ENCODE measurements at regions not wholly inside any gene's neighbourhood (a gene's known extent, or its start where the extent isn't known, plus 50 kb on each side); places are given as distances from the start of the nearest gene placed in this dataset.

DNA sequence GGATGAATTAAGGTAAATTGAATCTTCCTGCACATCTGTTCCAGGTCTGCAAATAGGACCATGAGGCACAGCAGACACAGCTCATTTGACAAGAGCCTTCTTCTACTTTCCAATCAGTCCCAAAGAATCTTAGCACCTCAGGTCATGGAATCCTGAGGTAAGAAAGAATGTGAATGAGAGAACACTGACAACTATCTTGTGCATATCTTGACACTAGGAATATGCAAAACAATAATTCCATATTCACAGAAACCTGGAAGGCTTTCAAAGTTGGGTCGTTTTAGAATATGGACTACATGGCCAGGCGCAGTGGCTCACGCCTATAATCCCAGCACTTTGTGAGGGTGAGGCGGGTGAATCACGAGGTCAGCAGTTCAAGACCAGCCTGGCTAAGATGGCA lies 1009.4 kb upstream of the GOT2 start:
- H3K27ac ChIP-seq (ENCODE audit: extremely low read depth, low read depth, low read length): no peak overlapping the region
- WGBS (ENCODE audit: insufficient coverage, low coverage, missing lambda C conversion rate): 0% methylated on average over 5 of the region's 5 CpGs
- no peaks in the 10 kb centered on the region for H3K27me3 ChIP-seq (ENCODE audit: control insufficient read depth in 2 of 2, insufficient read depth in 2 of 2, low read length in 2 of 2)
- no peaks in the 10 kb centered on the region for H3K9me1 ChIP-seq (ENCODE audit: control insufficient read depth, insufficient read depth, low read length)
- no peak overlapping the region for H3K4me3 ChIP-seq
- no peak overlapping the region for H3K4me2 ChIP-seq (ENCODE audit: insufficient read depth, low read length)
- H3K36me3 ChIP-seq (ENCODE audit: control insufficient read depth, insufficient read depth, low read length): no peaks in the 10 kb centered on the region
- DNase-seq (ENCODE audit: extremely low read depth in 1 of 4, low spot score in 3 of 4) (no peak), ATAC-seq (no peak), FAIRE-seq (no peak)
- H4K20me1 ChIP-seq (replicated peaks; ENCODE audit: control insufficient read depth, insufficient read depth, low read length): no peaks in the 10 kb centered on the region
- no peaks in the 10 kb centered on the region for H3K9me3 ChIP-seq (replicated peaks; ENCODE audit: control insufficient read depth, insufficient read depth, low read depth, low read length)
- intact Hi-C loops (cut with micrococcal nuclease): no loop called here
- no peak overlapping the region for H3K9ac ChIP-seq (ENCODE audit: insufficient read depth in 1 of 2, low read depth in 2 of 2, low read length in 2 of 2)
- H3K79me2 ChIP-seq (ENCODE audit: control insufficient read depth, insufficient read depth, low read length): no peaks in the 10 kb centered on the region
- ChIA-PET CTCF (ENCODE audit: low intra/inter-chr PET ratio) (no interaction called here), POLR2A (no interaction called here)
- H3K4me1 ChIP-seq (replicated peaks in 1 of 2; ENCODE audit: control insufficient read depth in 2 of 2, insufficient read depth in 2 of 2, low read length in 2 of 2): no peaks in the 10 kb centered on the region
- in situ Hi-C loops (cut with MboI): no loop called here
- H2AFZ ChIP-seq (ENCODE audit: low read depth, low read length): no peak overlapping the region
- BruUV-seq (replicated peaks): no TSS peak
- TF ChIP-seq EP400 (IDR thresholded peaks at IDR 0.05) (no peak), RCOR1 (IDR thresholded peaks at IDR 0.05; ENCODE audit: borderline replicate concordance in 1 of 2, low read depth in 2 of 2, low read length in 2 of 2) (no peak), GATA2 (CRISPR knock-in tag; IDR thresholded peaks at IDR 0.05) (no peak), MYC (IDR thresholded peaks at IDR 0.05; ENCODE audit: low read depth, low read length) (no peak), MYC (CRISPR knock-in tag; IDR thresholded peaks at IDR 0.05; ENCODE audit: borderline replicate concordance, low read depth) (no peak), ZBTB49 (CRISPR knock-in tag; IDR thresholded peaks at IDR 0.05; ENCODE audit: borderline replicate concordance) (no peak), CCNT2 (IDR thresholded peaks at IDR 0.05; ENCODE audit: borderline replicate concordance, extremely low read depth, insufficient read length, low read depth, low read length) (no peak), MED1 (CRISPR knock-in tag; IDR thresholded peaks at IDR 0.05; ENCODE audit: borderline replicate concordance) (no peak), PTTG1 (tag; IDR thresholded peaks at IDR 0.05; ENCODE audit: low read depth) (no peak), GATAD2B (IDR thresholded peaks at IDR 0.05; ENCODE audit: borderline replicate concordance) (no peak), ZNF77 (CRISPR knock-in tag; IDR thresholded peaks at IDR 0.05) (no peak)
- TF ChIP-seq, protein P1, sequence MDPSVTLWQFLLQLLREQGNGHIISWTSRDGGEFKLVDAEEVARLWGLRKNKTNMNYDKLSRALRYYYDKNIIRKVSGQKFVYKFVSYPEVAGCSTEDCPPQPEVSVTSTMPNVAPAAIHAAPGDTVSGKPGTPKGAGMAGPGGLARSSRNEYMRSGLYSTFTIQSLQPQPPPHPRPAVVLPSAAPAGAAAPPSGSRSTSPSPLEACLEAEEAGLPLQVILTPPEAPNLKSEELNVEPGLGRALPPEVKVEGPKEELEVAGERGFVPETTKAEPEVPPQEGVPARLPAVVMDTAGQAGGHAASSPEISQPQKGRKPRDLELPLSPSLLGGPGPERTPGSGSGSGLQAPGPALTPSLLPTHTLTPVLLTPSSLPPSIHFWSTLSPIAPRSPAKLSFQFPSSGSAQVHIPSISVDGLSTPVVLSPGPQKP (CRISPR knock-in tag; IDR thresholded peaks at IDR 0.05): no peak
- TF ChIP-seq, protein P2, sequence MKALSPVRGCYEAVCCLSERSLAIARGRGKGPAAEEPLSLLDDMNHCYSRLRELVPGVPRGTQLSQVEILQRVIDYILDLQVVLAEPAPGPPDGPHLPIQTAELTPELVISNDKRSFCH (CRISPR knock-in tag; IDR thresholded peaks at IDR 0.05): no peak
- TF ChIP-seq, protein P2 (tag; IDR thresholded peaks at IDR 0.05): no peak
